Thyroid gland (tissue), 4 donors: ENCODE measurements at regions not wholly inside any gene's neighbourhood (a gene's known extent, or its start where the extent isn't known, plus 50 kb on each side); places are given as distances from the start of the nearest gene placed in this dataset.
A peak's percentile ranks its signal among the peaks of the same experiment; 100 is the strongest.

Source experiments
- CTCF ChIP-seq, 6 experiments: fragments of 200-600 bp in 3 of 6; fragments of 450-650 bp in 3 of 6; sonication (generic) in 3 of 6; IDR thresholded peaks; one replicate each; pipeline ENCODE4 v1.5.1; 2016 to 2019; ENCODE audit warnings: antibody characterized with exemption in 6 of 6, mild to moderate bottlenecking in 2 of 6, inconsistent platforms in 1 of 6, moderate library complexity in 1 of 6
- POLR2A ChIP-seq, 2 donors: fragments of 450-650 bp; IDR thresholded peaks; one replicate each; pipeline ENCODE4 v1.6.1; 2017; ENCODE audit warnings: antibody characterized with exemption in 2 of 2, mild to moderate bottlenecking in 2 of 2, moderate library complexity in 1 of 2

GRCh38 chr2:64792300-64792699 lies 138.6 kb upstream of the SERTAD2 start:
- TF ChIP-seq POLR2A (IDR thresholded peaks at IDR 0.05) = no peak
- TF ChIP-seq CTCF (IDR thresholded peaks at IDR 0.05) = peak in 2 of 6 experiments; percentile 8 to 24
